Stimulated activated CD4-positive, alpha-beta T cell treated with anti-CD3 and anti-CD28 coated beads, TNF-alpha, amount 100 ng/mL, for 4 hours (primary cell): ENCODE measurements at regions not wholly inside any gene's neighbourhood (a gene's known extent, or its start where the extent isn't known, plus 50 kb on each side); places are given as distances from the start of the nearest gene placed in this dataset.

ENCODE experiments used
- DNase-seq, 3 experiments: peaks; one replicate each; pipeline ENCODE4 v3.0.0-alpha.2; 2020; ENCODE audit warnings: low read depth in 3 of 3

DNA sequence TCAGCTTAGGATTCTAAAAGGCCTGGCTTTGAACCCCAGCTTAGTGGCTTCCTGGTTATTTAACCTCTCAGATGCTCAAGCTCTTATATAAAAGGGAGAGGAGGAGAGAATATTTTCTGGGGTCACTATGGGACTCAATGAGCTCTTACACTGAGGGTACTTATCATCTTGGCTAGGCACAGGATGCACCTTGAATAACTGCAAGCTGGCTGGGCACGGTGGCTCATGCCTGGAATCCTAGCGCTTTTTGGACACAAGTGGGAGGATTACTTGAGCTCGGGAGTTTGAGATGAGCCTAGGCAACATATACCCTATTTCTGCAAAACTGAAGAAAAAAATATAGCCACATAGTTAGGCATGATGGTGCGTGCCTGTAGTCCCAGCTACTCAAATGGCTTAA is 665.3 kb upstream of the RBFOX1 start:
- DNase-seq: no peak

- no peak for DNase-seq
These were observed 667.5 kb upstream of the RBFOX1 start for GRCh38 chr16:6665126-6665525.

DNA sequence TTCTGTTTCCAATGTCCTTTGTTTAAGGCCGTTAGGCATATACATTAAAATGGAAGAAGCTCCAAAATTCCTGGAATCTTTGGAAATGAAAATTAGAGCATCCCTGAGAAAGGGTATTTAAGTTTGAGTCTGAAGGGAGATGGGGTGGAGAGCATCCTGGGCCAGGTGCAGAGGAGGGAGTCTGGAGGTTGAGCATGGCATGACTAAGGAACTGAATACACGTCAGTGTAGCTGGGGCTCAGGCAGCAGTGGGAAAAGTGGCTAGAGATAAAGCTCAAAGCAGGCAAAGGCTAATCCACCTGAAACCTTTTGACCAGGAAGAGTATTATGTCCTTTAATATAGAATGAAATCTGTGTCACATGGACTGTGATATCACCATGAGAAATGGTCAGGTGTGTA is 669.0 kb upstream of the RBFOX1 start:
- no peak for DNase-seq

DNA sequence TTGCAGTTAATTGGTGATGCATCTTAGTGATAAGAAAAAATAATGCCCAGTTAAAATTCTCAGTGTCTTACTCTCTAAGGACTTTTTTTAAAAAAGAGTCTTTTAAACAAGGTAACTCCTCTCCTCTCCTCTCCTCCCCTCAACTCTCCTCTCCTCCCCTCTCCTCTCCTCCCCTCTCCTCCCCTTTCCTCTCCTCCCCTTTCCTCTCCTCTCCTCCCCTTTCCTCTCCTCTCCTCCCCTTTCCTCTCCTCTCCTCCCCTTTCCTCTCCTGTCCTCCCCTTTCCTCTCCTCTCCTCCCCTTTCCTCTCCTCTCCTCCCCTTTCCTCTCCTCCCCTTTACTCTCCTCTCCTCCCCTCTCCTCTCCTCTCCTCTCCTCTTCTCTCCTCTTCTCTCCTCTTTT is 675.9 kb upstream of the RBFOX1 start:
- no peak for DNase-seq

- no peak for DNase-seq
These were observed 685.8 kb upstream of the RBFOX1 start for GRCh38 chr16:6646891-6647290.

DNA sequence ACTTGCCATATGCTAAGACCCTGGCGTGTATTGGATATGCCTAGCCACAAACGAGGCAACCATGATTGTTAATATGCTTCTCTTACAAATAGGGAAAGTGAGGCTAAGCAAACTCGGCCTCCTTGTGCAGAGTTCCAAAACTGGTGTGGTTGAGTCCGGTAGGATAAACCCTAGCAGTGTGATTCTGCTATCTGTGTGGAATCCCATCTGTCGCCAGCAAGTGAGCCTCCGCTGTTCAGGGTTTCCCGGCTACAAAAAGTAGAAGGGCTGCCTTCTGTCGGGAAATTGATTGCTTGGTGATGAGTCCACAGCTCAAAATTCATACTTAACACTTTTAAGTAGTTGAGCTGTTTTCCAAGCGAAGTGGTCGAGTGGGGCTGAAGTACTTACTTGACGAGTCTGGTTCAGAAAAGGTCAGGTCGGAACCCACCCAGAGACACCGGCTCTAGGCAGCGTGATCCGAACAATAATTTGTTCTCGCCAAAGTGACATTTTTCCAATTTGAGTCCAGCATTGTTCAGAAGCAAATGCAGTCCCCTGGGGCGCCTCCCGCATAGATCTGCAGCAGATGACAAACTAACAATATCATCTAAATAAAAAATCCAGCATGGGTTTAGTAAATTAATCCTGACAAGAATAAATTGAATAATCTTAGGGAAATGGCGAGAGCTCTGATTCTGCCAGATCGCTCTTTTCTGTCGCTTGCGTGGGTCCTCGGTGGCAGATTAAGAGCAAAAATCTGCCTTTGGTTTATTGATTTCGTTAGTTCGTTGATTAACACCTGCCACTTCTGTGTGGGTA is 686.7 kb upstream of the RBFOX1 start:
- DNase-seq: no peak

DNA sequence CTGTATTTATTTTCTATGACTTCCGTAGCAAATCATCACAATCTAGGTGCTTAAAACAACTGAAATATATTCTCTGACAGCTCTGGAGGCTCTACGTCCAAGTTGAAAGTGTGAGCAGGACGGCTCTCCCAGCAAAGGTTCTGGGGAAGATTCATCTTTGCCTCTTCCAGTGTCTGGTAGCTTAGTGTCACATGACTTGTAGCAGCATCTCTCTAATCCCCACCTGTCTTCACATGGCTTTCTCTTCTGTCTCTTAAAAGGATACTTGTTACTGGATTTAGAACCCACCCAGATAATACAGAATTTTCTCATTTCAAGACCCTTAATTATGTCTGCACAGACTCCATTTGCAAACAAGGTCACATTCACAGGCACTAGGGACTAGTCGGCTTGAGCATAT is 687.7 kb upstream of the RBFOX1 start:
- DNase-seq: no peak

DNA sequence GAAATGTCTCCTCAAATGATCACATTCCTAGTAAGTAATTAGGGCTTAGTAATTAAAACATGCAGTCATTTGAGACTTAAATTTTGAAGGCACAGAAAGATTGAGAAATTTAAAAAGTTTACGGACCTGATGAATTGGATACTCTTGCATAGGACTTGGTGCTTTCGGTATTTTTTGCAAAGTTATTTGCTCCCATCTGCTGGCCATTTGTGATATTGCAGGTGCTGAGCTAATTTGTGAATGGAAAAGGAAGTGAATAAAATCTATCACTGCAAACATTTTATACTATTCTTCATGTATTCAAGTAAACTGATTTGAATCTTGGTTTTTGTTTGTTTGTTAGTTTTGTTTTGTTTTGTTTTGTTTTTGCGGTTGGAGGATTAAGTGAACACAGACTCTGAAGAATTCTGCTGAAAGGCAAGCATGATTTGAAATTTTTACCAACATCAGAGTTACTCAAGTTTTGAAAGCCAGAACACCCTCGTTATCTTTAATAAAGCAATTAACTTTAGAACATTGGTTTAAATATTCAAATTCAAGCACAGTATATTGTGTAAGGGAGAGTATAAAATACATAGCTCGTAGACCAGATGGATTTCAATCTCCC is 689.5 kb upstream of the RBFOX1 start:
- no peak for DNase-seq

DNA sequence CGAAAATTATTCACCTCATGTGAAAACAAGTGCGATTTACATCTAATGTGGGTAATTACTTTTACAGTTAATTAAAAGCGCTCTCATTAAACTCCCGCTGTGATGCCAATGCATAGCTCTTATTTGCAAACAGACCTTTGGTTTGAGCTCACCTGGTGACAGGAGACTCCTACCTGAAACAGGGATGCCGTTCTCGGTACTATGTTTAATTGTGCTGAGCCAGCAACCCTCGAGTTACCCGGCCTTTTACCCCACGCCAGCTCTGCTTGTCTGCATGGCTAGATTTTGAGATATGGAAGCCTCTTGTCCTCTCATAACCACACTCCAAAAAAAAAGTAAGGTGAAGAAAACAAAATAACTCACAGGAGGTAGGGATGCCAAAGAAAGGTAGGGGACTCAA is 690.4 kb upstream of the RBFOX1 start:
- DNase-seq: no peak

DNA sequence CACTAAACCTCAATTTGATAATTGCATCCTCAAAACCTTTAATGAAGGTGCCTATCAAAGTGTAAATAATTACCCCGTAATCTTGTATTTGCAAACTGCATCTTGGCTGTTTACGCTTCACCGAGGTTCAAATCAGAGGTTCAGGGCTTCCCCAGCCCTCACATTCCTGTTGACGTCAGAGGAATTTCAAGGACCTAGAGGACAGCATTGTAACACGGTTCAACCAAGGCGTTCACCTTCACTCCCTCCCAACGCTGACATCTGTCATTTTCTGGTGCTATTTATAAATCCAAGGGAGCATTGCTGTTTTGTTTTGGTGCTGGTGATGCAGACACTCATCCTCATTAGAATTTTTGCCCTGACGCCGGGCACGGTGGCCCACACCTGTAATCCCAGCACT is 691.6 kb upstream of the RBFOX1 start:
- no peak for DNase-seq

GRCh38 chr16:6636457-6636856 is 696.2 kb upstream of the RBFOX1 start:
- no peak for DNase-seq

DNA sequence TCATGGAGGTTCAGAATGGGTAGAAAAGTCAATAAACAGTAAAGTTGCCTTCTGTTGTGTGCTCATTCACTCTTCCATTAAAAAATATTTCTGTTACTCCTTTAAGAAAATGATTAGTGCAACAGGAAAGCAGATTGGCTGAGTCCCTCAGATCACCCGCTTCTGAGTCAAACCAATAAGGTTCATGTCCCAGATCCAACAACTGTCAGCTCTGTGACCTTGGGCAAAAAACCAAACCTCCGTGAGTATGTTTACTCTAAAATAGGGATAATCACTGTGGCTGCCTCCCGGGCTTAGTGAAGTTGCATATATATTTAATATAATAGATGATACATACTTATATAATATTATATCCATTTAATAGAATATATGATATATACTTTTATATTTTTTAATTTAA is 698.5 kb upstream of the RBFOX1 start:
- no peak for DNase-seq

GRCh38 chr16:6633456-6633855 is 699.2 kb upstream of the RBFOX1 start:
- no peak for DNase-seq

DNA sequence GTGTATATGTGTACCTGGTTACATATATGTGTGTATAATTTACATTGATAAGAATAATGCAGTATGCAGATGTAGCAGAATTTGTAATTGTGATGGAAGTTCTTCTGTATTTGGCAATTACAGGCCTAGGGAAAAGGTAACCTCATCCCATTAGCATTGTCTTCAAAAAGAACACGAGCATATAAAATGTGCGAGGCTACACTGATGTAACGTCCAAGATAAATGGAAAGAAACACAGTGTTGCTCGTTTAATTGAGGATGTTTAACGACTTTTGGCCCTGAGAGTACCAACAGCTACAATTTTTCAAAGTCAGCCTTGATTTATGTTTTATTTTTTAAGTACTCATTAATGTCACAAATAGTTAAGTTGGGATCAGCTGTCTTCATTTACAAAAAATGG is 703.5 kb upstream of the RBFOX1 start:
- DNase-seq: no peak

DNA sequence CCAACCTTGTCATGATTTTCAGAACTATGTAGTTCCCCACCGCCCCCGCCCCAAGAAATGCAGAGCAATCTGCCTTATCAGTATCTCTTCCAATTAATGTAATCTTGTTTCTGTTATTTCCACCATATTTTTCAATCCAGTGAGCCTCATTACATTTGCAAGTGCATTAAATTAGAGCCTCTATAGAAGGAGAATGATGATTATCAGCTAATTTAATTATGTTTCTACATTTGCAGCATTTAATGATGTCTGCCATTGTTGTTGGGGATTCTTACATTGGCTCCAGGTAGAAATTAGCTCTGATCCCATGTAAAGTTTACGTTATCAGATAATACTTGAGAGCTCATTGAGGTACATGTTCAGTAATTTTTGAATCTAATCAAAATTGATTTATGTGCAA is 707.0 kb upstream of the RBFOX1 start:
- DNase-seq: no peak

DNA sequence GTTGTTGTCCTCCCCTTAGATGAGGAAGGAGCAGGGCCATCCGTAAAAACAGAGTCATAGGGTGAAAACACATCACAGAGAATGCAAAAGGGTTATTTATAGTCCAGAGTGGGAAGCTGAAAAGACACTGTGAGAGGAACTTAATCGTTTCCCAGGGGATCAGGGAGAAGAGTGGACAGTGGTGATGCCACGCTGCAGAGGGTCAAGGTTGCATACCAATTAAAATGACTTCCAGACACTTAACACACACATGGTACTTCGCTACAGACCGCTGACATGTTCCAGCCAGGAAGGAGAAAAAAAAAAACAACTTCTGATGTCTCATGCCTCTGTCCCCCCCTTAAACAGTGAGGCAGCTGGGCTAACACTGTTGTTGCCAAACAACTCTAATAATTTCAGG is 713.8 kb upstream of the RBFOX1 start:
- no peak for DNase-seq

DNA sequence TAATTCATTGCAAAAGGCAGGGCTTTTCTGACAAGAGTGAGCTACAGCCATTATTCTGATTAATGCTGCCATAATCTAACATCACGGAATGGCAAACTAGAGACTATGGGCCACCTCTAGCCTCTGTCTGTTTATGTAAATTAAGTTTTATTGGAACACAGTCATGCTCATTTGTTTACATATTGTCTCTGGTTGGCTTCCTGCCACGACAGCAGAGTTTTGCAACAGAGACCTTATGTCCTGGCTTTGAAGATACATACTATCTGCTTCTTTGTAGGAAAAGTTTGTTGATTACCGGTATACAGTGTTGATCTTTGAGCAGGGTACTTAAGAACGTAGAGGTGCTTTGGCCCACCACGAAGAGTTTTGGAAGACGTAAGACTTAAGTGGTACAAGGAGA is 715.9 kb upstream of the RBFOX1 start:
- no peak for DNase-seq

DNA sequence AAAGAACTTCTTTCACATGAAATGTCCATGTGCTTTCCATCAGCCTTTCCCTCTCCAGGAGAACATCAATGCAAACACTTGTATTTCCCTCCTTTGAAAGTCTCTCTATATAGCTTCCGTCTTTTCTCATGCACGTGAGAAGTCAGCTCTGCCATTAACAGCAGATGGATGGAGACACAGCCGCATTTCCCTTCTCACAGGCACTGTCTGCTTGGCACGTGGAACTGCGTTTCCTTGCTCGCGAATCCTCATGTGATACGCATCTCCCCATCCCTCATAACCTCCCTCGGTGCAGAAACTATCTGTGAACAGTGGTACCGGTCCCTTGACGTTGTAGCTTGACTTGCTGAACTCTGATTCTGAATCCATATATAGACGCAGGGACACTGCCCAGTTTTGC is 717.0 kb upstream of the RBFOX1 start:
- no peak for DNase-seq

DNA sequence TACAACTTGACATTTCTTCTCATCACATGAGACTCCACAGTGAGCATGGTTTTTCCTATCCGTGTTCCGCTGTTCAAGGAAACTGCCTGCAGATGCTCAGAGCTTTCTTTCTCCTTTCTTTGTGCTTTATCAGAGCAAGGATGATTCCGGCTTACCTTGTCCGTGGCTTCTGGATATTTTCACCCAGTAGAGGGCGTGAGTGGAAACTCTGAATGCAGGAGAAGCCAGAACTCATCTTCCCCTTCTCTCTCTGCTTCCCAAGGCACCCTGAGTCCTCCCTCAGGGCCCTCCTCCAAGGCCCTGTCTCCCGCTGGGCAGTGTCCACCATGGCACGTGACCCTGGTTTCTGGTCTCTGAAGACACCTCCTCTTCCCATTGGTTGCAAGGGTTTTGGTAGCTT is 721.1 kb upstream of the RBFOX1 start:
- DNase-seq: no peak

GRCh38 chr16:6605490-6605889 is 727.2 kb upstream of the RBFOX1 start:
- no peak for DNase-seq

DNA sequence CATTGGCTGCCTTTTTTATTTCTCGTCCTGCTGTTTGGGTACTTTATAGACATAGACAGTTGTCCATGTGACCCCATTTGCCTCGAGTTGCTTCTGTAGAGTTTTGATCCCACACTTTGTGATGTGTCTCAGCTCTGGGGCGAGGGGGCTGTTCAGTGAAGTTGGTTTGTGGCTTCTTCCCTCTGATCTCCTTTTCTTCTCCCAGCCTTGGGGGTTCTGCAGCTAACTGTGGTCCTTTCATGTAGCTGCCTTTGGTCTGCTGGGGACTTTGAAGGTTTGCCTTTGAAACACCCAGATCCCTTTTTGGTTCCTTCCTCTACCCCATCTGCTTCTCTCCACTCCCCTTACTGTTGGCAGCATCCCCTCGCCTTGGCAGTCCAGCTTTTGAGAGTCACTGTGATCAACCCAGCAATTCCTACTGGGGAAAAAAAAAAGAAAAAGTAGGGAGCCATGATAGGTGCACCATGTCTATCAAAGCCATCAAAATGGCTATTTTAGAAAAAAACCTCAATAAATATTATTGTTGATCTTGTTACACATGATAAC is 728.8 kb upstream of the RBFOX1 start:
- no peak for DNase-seq

DNA sequence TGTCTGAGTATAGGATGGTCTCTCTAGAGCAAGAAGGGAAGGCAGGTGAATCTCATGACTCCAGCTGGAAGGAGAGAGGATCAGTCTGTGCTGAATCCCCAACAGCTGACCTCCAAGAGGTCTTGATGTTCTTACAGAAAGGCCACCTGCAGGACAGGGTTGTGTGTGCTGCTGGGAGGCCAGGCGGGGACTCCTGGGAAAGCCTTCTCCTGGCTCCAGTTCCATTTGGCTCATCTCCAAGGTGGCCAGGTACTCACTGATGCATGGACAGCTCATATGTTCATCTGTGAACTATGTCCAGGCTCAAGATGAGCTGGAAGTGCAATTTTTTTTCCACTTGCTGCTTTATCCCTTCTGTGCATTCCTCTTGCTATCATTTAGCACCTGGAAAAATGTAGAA is 730.2 kb upstream of the RBFOX1 start:
- no peak for DNase-seq

- no peak for DNase-seq
These were observed 732.5 kb upstream of the RBFOX1 start for GRCh38 chr16:6600167-6600566.

DNA sequence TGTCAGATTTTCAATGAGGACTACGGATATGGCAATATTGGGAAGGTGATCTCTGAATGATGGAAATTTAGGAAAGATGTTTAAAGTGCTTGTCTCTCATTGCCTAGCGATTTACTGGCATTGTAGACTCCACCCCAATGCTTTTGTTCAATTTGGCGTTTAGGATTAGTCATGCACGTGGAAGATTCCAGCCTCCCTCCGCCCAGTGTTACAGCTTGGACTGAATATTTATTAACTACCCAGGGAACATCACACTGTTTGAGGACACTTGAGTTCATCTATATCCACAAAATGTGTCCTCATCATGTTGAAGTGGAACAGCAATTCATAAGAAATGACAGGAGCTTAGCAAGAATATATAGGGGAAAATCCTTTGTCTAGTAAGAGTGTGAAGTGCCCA is 738.8 kb upstream of the RBFOX1 start:
- no peak for DNase-seq
